GM10248 (cell line): ENCODE measurements at regions not wholly inside any gene's neighbourhood (a gene's known extent, or its start where the extent isn't known, plus 50 kb on each side); places are given as distances from the start of the nearest gene placed in this dataset.

Experiments used
- CTCF ChIA-PET: fragments of 300-600 bp; sonication (Branson Sonifier 250); formaldehyde crosslinking; extraction: SDS; loops from one replicate; lab custom pipeline; 2021; ENCODE audit warnings: antibody characterized with exemption; lab: Yijun Ruan, JAX
- POLR2A ChIA-PET: fragments of 350-650 bp; sonication (Branson Sonifier 250); formaldehyde crosslinking; extraction: SDS; loops from one replicate; lab custom pipeline; 2020; ENCODE audit warnings: antibody characterized with exemption; lab: Yijun Ruan, JAX
- DNase-seq: peaks from one replicate; pipeline ENCODE4 v3.0.0; 2012; ENCODE audit errors: extremely low spot score
- CTCF ChIP-seq: IDR thresholded peaks from 2 replicates; pipeline ENCODE4 v1.5.1; 2012; ENCODE audit warnings: mild to moderate bottlenecking, low read depth; ENCODE audit errors: extremely low read depth, missing control alignments, control extremely low read depth

DNA sequence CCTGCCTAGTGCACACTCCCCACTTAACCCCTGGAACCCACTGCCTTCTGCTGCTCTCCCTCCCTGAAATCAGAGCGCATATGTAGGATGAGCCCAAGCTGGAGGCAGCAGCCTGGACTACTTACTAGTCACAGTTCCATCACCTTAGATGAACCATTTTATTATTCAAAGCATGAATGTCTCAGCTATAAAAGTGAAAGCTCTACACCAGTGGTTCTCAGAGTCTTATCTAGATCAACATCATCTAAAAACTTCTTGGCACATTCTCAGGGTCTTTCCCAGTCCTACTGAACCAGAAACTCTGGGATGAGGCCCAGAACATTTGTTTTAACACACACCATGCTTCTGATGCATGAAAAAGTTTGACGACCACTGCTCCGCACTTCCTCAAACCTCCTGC is 100.3 kb upstream of the ANK3 start:
- POLR2A ChIA-PET: no interaction called here
- TF ChIP-seq CTCF: no peak
- no peak for DNase-seq
- CTCF ChIA-PET: interaction anchor here (0.6 to 1.5 kb wide), 2 partner anchors 8 to 9 kb away, joined by 3 to 4 read pairs; no protein-coding TSS in a partner anchor

- CTCF ChIA-PET: interaction anchor here (1.1 kb wide), 1 partner anchor 9 kb away, joined by 3 read pairs; no protein-coding TSS in a partner anchor
- POLR2A ChIA-PET: no interaction called here
- no peak for TF ChIP-seq CTCF
- no peak for DNase-seq
Observed at GRCh38 chr10:60488111-60488669, 98.5 kb upstream of the ANK3 start.

- DNase-seq: no peak
- CTCF ChIA-PET: no interaction called here
- no peak for TF ChIP-seq CTCF
- POLR2A ChIA-PET: no interaction called here
Observed at GRCh38 chr10:60487543-60487942, 97.9 kb upstream of the ANK3 start.

DNA sequence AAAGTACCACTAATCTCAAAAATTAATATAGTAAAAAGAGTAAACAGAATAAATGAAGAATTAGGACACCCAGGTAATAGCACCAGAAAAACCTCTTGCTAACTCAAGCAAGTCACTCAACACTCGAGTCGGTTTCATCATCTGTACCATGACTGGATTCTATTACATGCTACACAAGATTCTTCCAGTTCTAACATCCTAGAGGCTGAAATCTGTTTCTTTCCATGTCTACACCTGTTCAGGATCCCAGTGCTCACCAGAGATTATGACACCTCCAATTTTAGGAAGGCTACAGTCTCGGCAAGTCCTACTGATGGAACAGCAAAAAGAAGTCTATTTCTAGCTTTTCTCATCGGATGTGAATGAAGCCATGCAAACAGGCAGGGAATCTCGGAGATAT is 95.3 kb upstream of the ANK3 start:
- POLR2A ChIA-PET: no interaction called here
- no peak for DNase-seq
- CTCF ChIA-PET: no interaction called here
- TF ChIP-seq CTCF: no peak

GRCh38 chr10:60480865-60481563 is 91.3 kb upstream of the ANK3 start:
- no peak for TF ChIP-seq CTCF
- ChIA-PET POLR2A (no interaction called here), CTCF (interaction anchor here (1.4 kb wide), 1 partner anchor 10 kb away, joined by 4 read pairs; no protein-coding TSS in a partner anchor)
- DNase-seq: no peak

GRCh38 chr10:60479305-60480020 is 89.8 kb upstream of the ANK3 start:
- no peak for TF ChIP-seq CTCF
- ChIA-PET POLR2A (no interaction called here), CTCF (interaction anchor here (0.7 kb wide), 1 partner anchor 9 kb away, joined by 3 read pairs; no protein-coding TSS in a partner anchor)
- no peak for DNase-seq
